NCI-H146 treated with DMSO at 0.1 percent for 48 hours (cell line): ENCODE measurements at regions not wholly inside any gene's neighbourhood (a gene's known extent, or its start where the extent isn't known, plus 50 kb on each side); places are given as distances from the start of the nearest gene placed in this dataset.
"Not testable (repeated sequence)": the region's sequence is repeated elsewhere in the genome, so short reads cannot be mapped to it uniquely, and the experiment has no call there.

Source experiments
- DNase-seq: peaks from one replicate; lab custom pipeline; 2025; ENCODE audit not compliant: unreplicated experiment; lab: John Stamatoyannopoulos, UW

- no peak for DNase-seq
Observed at GRCh38 chr22:34416022-34416860, 496.0 kb upstream of the LARGE1 start.

- DNase-seq: not testable (repeated sequence)
Observed at GRCh38 chr22:34422948-34423347, 502.7 kb upstream of the LARGE1 start.

GRCh38 chr22:34427436-34427835 lies 507.2 kb upstream of the LARGE1 start:
- DNase-seq: no peak

GRCh38 chr22:34427841-34428240 lies 507.6 kb upstream of the LARGE1 start:
- no peak for DNase-seq

GRCh38 chr22:34429314-34429713 lies 509.0 kb upstream of the LARGE1 start:
- DNase-seq: no peak

- no peak for DNase-seq
Observed at GRCh38 chr22:34430386-34430785, 510.1 kb upstream of the LARGE1 start.

- DNase-seq: no peak
Observed at GRCh38 chr22:34434371-34434770, 514.1 kb upstream of the LARGE1 start.

- DNase-seq: no peak
Observed at GRCh38 chr22:34437140-34437539, 516.9 kb upstream of the LARGE1 start.

- DNase-seq: no peak
Observed at GRCh38 chr22:34454598-34454997, 534.3 kb upstream of the LARGE1 start.

- no peak for DNase-seq
Observed at GRCh38 chr22:34462795-34463194, 542.5 kb upstream of the LARGE1 start.

GRCh38 chr22:34475886-34476285 lies 555.6 kb upstream of the LARGE1 start:
- DNase-seq: no peak

GRCh38 chr22:34476762-34477161 lies 556.5 kb upstream of the LARGE1 start:
- DNase-seq: no peak

- no peak for DNase-seq
Observed at GRCh38 chr22:34481090-34481489, 560.8 kb upstream of the LARGE1 start.

GRCh38 chr22:34486381-34486780 lies 566.1 kb upstream of the LARGE1 start:
- DNase-seq: no peak

- no peak for DNase-seq
Observed at GRCh38 chr22:34489861-34490260, 569.6 kb upstream of the LARGE1 start.

GRCh38 chr22:34490886-34491285 lies 570.6 kb upstream of the LARGE1 start:
- DNase-seq: no peak

- DNase-seq: no peak
Observed at GRCh38 chr22:34493486-34493885, 572.5 kb upstream of the ISX start.

- DNase-seq: no peak
Observed at GRCh38 chr22:34501366-34501965, 564.5 kb upstream of the ISX start.

GRCh38 chr22:34502821-34503220 lies 563.1 kb upstream of the ISX start:
- no peak for DNase-seq

- no peak for DNase-seq
Observed at GRCh38 chr22:34508797-34509196, 557.2 kb upstream of the ISX start.

- no peak for DNase-seq
Observed at GRCh38 chr22:34526681-34527080, 539.3 kb upstream of the ISX start.

- no peak for DNase-seq
Observed at GRCh38 chr22:34534101-34534500, 531.9 kb upstream of the ISX start.

- no peak for DNase-seq
Observed at GRCh38 chr22:34567367-34567766, 498.6 kb upstream of the ISX start.
